Fibroblast of lung (primary cell): ENCODE measurements at regions not wholly inside any gene's neighbourhood (a gene's known extent, or its start where the extent isn't known, plus 50 kb on each side); places are given as distances from the start of the nearest gene placed in this dataset.

ENCODE experiments used
- DNase-seq, 2 donors: peaks; one replicate each; pipeline versions ENCODE4 v3.0.0 to v3.0.0-alpha.2; 2010; ENCODE audit warnings: low read depth in 2 of 2
- H2AFZ ChIP-seq: 2 replicates; pipeline ENCODE4 v1.5.1; 2012; ENCODE audit warnings: low read length, control low read depth, inconsistent platforms
- H3K27ac ChIP-seq: 2 replicates; pipeline ENCODE4 v1.5.1; 2011; ENCODE audit warnings: low read length, control low read depth; ENCODE audit not compliant: insufficient read depth
- H3K27me3 ChIP-seq: 2 replicates; pipeline ENCODE4 v1.5.1; 2011; ENCODE audit warnings: mild to moderate bottlenecking, low read length; ENCODE audit not compliant: control insufficient read depth, insufficient read depth
- H3K36me3 ChIP-seq: 2 replicates; pipeline ENCODE4 v1.5.1; 2011; ENCODE audit warnings: low read length; ENCODE audit not compliant: control insufficient read depth, insufficient read depth
- H3K4me1 ChIP-seq: 2 replicates; pipeline ENCODE4 v1.5.1; 2011; ENCODE audit warnings: low read length; ENCODE audit not compliant: control insufficient read depth, insufficient read depth; ENCODE audit errors: extremely low read depth
- H3K4me2 ChIP-seq: 2 replicates; pipeline ENCODE4 v1.5.1; 2011; ENCODE audit warnings: low read length, control low read depth; ENCODE audit not compliant: insufficient read depth; ENCODE audit errors: extremely low read depth
- H3K4me3 ChIP-seq, 4 experiments: fragments of 200-600 bp in 1 of 4; sonication (generic) in 1 of 4; replicated peaks in 1 of 4; 2 replicates each; pipeline ENCODE4 v1.5.1; 2011 to 2016; ENCODE audit warnings: low read length in 4 of 4, low read depth in 3 of 4, mild to moderate bottlenecking in 3 of 4, control low read depth in 2 of 4, inconsistent platforms in 1 of 4, mixed read lengths in 1 of 4; ENCODE audit not compliant: insufficient read depth in 1 of 4; ENCODE audit errors: control extremely low read depth in 1 of 4
- H3K79me2 ChIP-seq: 2 replicates; pipeline ENCODE4 v1.5.1; 2012; ENCODE audit warnings: mild to moderate bottlenecking, low read length, inconsistent platforms; ENCODE audit not compliant: control insufficient read depth, insufficient read depth
- H3K9ac ChIP-seq: 2 replicates; pipeline ENCODE4 v1.5.1; 2011; ENCODE audit warnings: mild to moderate bottlenecking, low read length, control low read depth; ENCODE audit not compliant: insufficient read depth
- H3K9me3 ChIP-seq: 2 replicates; pipeline ENCODE4 v1.5.1; 2012; ENCODE audit warnings: low read depth, low read length; ENCODE audit not compliant: control insufficient read depth, insufficient read depth
- H4K20me1 ChIP-seq: 2 replicates; pipeline ENCODE4 v1.5.1; 2011; ENCODE audit warnings: low read length; ENCODE audit not compliant: control insufficient read depth, insufficient read depth; ENCODE audit errors: extremely low read depth
- EZH2 ChIP-seq: IDR thresholded peaks from 2 replicates; pipeline ENCODE4 v1.5.1; 2012; ENCODE audit warnings: low read length, control low read depth, mild to moderate bottlenecking; ENCODE audit errors: missing control alignments
- TF ChIP-seq, protein P1 (sequence below), 2 donors: IDR thresholded peaks in 1 of 2; conservative IDR thresholded peaks in 1 of 2; 1 replicate in 1 of 2; 2 replicates in 1 of 2; pipeline ENCODE4 v1.5.1; 2011 to 2012; ENCODE audit warnings: low read length in 2 of 2, control low read depth in 1 of 2, inconsistent platforms in 1 of 2, low read depth in 1 of 2, mild to moderate bottlenecking in 1 of 2

DNA sequence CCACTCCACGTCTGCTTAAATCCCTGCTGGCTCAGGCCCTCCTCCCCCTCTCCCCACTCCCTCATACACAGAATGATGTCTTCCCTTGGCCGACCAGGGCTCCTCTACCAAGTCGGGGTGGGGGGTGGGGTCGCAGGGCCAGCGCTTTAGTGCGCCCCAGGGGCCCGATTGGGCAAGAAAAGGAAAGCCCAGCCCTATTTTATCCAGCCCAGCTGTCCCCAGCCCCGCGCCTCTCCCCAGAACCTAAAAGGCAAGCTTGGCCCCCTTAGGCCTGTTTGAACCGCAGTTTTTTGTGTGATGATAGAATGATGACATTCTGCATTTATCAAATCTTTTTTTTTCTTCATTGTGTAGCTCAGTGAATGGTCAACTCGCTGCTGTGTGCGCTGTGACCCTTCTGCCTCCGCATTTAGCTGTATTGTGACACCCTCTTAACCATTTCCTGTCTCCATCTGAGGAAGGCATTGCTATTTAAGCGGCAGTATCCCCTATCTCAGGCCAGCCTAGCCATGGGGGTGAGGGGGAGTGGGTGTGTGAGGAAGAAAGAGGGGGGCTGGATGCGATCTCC lies 231.4 kb downstream of the HAUS1 start:
- Histone ChIP-seq H2AFZ (no peak overlapping the region), H4K20me1 (no peaks in the 10 kb centered on the region), H3K36me3 (no peaks in the 10 kb centered on the region), H3K27ac (no peak overlapping the region), H3K4me2 (no peak overlapping the region), H3K27me3 (peaks cover 25% of the 10 kb centered on the region), H3K9ac (no peak overlapping the region), H3K4me3 (no peak overlapping the region), H3K9me3 (no peaks in the 10 kb centered on the region), H3K4me1 (no peaks in the 10 kb centered on the region), H3K79me2 (no peaks in the 10 kb centered on the region)
- TF ChIP-seq EZH2, result no peak
- TF ChIP-seq, protein P1, sequence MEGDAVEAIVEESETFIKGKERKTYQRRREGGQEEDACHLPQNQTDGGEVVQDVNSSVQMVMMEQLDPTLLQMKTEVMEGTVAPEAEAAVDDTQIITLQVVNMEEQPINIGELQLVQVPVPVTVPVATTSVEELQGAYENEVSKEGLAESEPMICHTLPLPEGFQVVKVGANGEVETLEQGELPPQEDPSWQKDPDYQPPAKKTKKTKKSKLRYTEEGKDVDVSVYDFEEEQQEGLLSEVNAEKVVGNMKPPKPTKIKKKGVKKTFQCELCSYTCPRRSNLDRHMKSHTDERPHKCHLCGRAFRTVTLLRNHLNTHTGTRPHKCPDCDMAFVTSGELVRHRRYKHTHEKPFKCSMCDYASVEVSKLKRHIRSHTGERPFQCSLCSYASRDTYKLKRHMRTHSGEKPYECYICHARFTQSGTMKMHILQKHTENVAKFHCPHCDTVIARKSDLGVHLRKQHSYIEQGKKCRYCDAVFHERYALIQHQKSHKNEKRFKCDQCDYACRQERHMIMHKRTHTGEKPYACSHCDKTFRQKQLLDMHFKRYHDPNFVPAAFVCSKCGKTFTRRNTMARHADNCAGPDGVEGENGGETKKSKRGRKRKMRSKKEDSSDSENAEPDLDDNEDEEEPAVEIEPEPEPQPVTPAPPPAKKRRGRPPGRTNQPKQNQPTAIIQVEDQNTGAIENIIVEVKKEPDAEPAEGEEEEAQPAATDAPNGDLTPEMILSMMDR (conservative IDR thresholded peaks at IDR 0.05 in 1 of 2, IDR thresholded peaks at IDR 0.05 in 1 of 2; ENCODE audit: low read depth in 1 of 2, low read length in 2 of 2), result no peak
- peak in 1 of 2 donors; percentile 18 for DNase-seq

DNA sequence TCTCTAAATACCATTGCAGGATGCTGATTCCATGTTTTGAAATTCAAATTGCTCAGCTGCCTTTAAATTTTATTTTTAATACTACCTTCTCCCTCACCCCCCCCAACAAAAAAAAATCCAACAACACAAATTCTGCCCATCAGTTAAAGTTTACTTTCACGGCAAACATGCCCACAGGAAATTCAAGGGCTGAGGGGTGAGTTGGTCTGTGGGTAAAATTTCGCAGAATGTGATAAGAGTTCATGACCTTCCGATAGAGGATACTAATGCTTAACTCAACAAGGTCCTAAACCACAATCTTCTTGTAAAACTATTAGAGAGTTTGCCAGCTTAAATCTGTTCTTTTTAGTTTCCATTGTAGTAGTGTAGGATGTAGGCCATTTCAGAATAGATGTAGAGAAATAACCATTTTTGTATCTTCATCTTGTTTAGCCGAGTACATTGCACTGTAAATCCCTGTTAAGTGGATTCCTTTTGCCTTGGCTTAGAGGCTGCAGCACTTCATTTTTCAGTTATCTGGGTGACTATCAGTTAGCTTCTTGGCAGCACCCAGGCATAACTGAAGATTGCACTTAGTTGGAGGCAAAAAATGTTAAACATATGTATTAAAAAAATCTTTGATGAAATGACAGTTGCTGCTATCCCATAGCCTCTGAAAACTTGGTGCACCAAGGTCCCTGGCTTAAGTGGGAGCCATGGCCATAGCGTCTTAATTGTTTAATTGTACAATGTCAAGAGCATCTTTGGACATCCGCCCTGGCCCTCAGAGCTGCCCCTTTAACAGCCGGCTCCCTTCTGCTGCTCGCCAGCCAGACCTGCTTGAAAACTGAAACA lies 232.3 kb downstream of the HAUS1 start:
- H3K79me2 ChIP-seq, result no peaks in the 10 kb centered on the region
- peaks cover 28% of the 10 kb centered on the region for H3K27me3 ChIP-seq
- H3K4me1 ChIP-seq, result no peaks in the 10 kb centered on the region
- H2AFZ ChIP-seq, result no peak overlapping the region
- peak in 1 of 2 donors; percentile 10 for DNase-seq
- no peak overlapping the region for H3K9ac ChIP-seq
- TF ChIP-seq, protein P1 (conservative IDR thresholded peaks at IDR 0.05 in 1 of 2, IDR thresholded peaks at IDR 0.05 in 1 of 2; ENCODE audit: low read depth in 1 of 2, low read length in 2 of 2), result no peak
- no peak for TF ChIP-seq EZH2
- no peaks in the 10 kb centered on the region for H4K20me1 ChIP-seq
- H3K36me3 ChIP-seq, result no peaks in the 10 kb centered on the region
- no peak overlapping the region for H3K4me3 ChIP-seq
- H3K4me2 ChIP-seq, result no peak overlapping the region
- no peaks in the 10 kb centered on the region for H3K9me3 ChIP-seq
- no peak overlapping the region for H3K27ac ChIP-seq

DNA sequence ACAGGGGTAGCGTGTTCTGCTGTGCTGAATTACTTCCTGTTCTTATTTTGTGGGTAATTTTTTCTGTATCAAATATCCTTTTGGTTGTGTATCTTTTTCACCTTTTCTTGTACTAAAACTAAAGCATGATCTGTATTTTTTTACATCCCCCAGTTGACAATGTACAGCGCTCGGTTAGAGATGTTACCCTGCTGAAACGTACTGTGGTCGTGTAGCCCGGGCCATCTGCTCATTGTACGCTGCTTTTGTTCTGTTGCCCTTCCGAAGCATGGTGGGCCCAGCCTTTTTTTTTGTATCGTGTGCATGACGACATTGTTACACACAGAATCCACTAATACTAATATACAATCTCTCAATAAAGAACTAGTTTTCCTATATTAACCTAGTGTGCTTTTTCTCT lies 233.1 kb downstream of the HAUS1 start:
- DNase-seq, result no peak
- Histone ChIP-seq H2AFZ (no peak overlapping the region), H3K4me3 (no peak overlapping the region), H3K9ac (no peak overlapping the region), H3K27ac (no peak overlapping the region), H3K4me1 (no peaks in the 10 kb centered on the region), H3K36me3 (no peaks in the 10 kb centered on the region), H3K4me2 (no peak overlapping the region), H3K9me3 (no peaks in the 10 kb centered on the region), H4K20me1 (no peaks in the 10 kb centered on the region), H3K79me2 (no peaks in the 10 kb centered on the region), H3K27me3 (peaks cover 28% of the 10 kb centered on the region)
- TF ChIP-seq, protein P1 (conservative IDR thresholded peaks at IDR 0.05 in 1 of 2, IDR thresholded peaks at IDR 0.05 in 1 of 2; ENCODE audit: low read depth in 1 of 2, low read length in 2 of 2), result no peak
- no peak for TF ChIP-seq EZH2
